H9 (cell line): ENCODE measurements at regions not wholly inside any gene's neighbourhood (a gene's known extent, or its start where the extent isn't known, plus 50 kb on each side); places are given as distances from the start of the nearest gene placed in this dataset.
"Not testable (repeated sequence)": the region's sequence is repeated elsewhere in the genome, so short reads cannot be mapped to it uniquely, and the experiment has no call there.

Experiments
- DNase-seq: peaks from one replicate; pipeline ENCODE4 v3.0.0-alpha.2; 2017
- H2AFZ ChIP-seq: one replicate; pipeline ENCODE4 v1.6.1; 2013; ENCODE audit warnings: mild to moderate bottlenecking, low read length, control low read depth, moderate library complexity
- H2AK5ac ChIP-seq: 2 replicates; pipeline ENCODE4 v1.6.1; 2013; ENCODE audit warnings: low read length, control low read depth, mixed read lengths; ENCODE audit not compliant: insufficient read length
- H2BK120ac ChIP-seq: one replicate; pipeline ENCODE4 v1.6.1; 2013; ENCODE audit warnings: low read depth, mild to moderate bottlenecking, low read length, control low read depth, inconsistent platforms; ENCODE audit not compliant: poor library complexity, severe bottlenecking
- H2BK12ac ChIP-seq: 2 replicates; pipeline ENCODE4 v1.6.1; 2013; ENCODE audit warnings: low read length, control low read depth, mixed read lengths, low read depth; ENCODE audit not compliant: insufficient read length
- H2BK15ac ChIP-seq: 2 replicates; pipeline ENCODE4 v1.6.1; 2013; ENCODE audit warnings: low read depth, low read length, control low read depth
- H2BK20ac ChIP-seq: one replicate; pipeline ENCODE4 v1.6.1; 2013; ENCODE audit warnings: low read depth, mild to moderate bottlenecking, low read length, control low read depth, inconsistent platforms; ENCODE audit not compliant: poor library complexity, severe bottlenecking
- H2BK5ac ChIP-seq: 2 replicates; pipeline ENCODE4 v1.6.1; 2013; ENCODE audit warnings: low read length, control low read depth, mixed read lengths; ENCODE audit not compliant: insufficient read length
- H3K14ac ChIP-seq: 2 replicates; pipeline ENCODE4 v1.6.1; 2013; ENCODE audit warnings: low read length, control low read depth; ENCODE audit not compliant: insufficient read depth
- H3K18ac ChIP-seq: 2 replicates; pipeline ENCODE4 v1.6.1; 2013; ENCODE audit warnings: low read depth, mild to moderate bottlenecking, mixed read lengths, low read length, control low read depth; ENCODE audit not compliant: insufficient read length
- H3K23ac ChIP-seq: 2 replicates; pipeline ENCODE4 v1.6.1; 2013; ENCODE audit warnings: low read length, control low read depth, mixed read lengths, low read depth; ENCODE audit not compliant: insufficient read length
- H3K23me2 ChIP-seq: 2 replicates; pipeline ENCODE4 v1.6.1; 2013; ENCODE audit warnings: low read depth, mild to moderate bottlenecking, mixed read lengths, low read length, control low read depth; ENCODE audit not compliant: insufficient read length, poor library complexity, severe bottlenecking
- H3K27ac ChIP-seq: 2 replicates; pipeline ENCODE4 v1.5.1; 2013; ENCODE audit warnings: low read length, control low read depth, mixed read lengths, low read depth; ENCODE audit not compliant: insufficient read length
- H3K27me3 ChIP-seq: 2 replicates; pipeline ENCODE4 v1.6.1; 2013; ENCODE audit warnings: low read length, control low read depth, inconsistent platforms; ENCODE audit not compliant: insufficient read depth
- H3K4ac ChIP-seq: 2 replicates; pipeline ENCODE4 v1.6.1; 2013; ENCODE audit warnings: low read depth, mild to moderate bottlenecking, control low read depth, inconsistent platforms, low read length, moderate library complexity
- H3K4me1 ChIP-seq: 2 replicates; pipeline ENCODE4 v1.6.1; 2013; ENCODE audit warnings: low read length, control low read depth, inconsistent platforms; ENCODE audit not compliant: insufficient read depth
- H3K4me2 ChIP-seq: 2 replicates; pipeline ENCODE4 v1.6.1; 2013; ENCODE audit warnings: low read length, control low read depth, mixed read lengths; ENCODE audit not compliant: insufficient read length, insufficient read depth
- H3K56ac ChIP-seq: 2 replicates; pipeline ENCODE4 v1.6.1; 2013; ENCODE audit warnings: low read depth, mild to moderate bottlenecking, mixed read lengths, low read length, control low read depth; ENCODE audit not compliant: insufficient read length
- H3K79me1 ChIP-seq: 2 replicates; pipeline ENCODE4 v1.6.1; 2013; ENCODE audit warnings: low read depth, mild to moderate bottlenecking, moderate library complexity, low read length, control low read depth, inconsistent platforms; ENCODE audit not compliant: insufficient read depth, poor library complexity, severe bottlenecking
- H3K79me2 ChIP-seq: 2 replicates; pipeline ENCODE4 v1.6.1; 2013; ENCODE audit warnings: low read length, control low read depth, inconsistent platforms; ENCODE audit not compliant: insufficient read depth
- H3K9ac ChIP-seq: 2 replicates; pipeline ENCODE4 v1.6.1; 2013; ENCODE audit warnings: low read length, control low read depth, mixed read lengths; ENCODE audit not compliant: insufficient read length; ENCODE audit errors: extremely low read depth
- H3K9me3 ChIP-seq: one replicate; pipeline ENCODE4 v1.6.1; 2013; ENCODE audit warnings: low read depth, low read length, inconsistent platforms; ENCODE audit not compliant: control insufficient read depth
- H3T11ph ChIP-seq: one replicate; pipeline ENCODE4 v1.6.1; 2013; ENCODE audit warnings: mild to moderate bottlenecking, low read length, control low read depth, inconsistent platforms
- H4K20me1 ChIP-seq: one replicate; pipeline ENCODE4 v1.6.1; 2013; ENCODE audit not compliant: control insufficient read depth, insufficient read length, insufficient read depth
- H4K5ac ChIP-seq: 2 replicates; pipeline ENCODE4 v1.6.1; 2013; ENCODE audit warnings: low read depth, mild to moderate bottlenecking, mixed read lengths, low read length, control low read depth; ENCODE audit not compliant: insufficient read length
- H4K8ac ChIP-seq: replicated peaks from 2 replicates; pipeline ENCODE4 v1.6.1; 2013; ENCODE audit warnings: low read length, control low read depth, mixed read lengths, low read depth; ENCODE audit not compliant: insufficient read length
- H4K91ac ChIP-seq: 2 replicates; pipeline ENCODE4 v1.6.1; 2013; ENCODE audit warnings: low read depth, mild to moderate bottlenecking, moderate library complexity, mixed read lengths, low read length, control low read depth; ENCODE audit not compliant: insufficient read length
- H3K27ac Mint-ChIP-seq, 3 experiments: 2 replicates in 2 of 3; 3 replicates in 1 of 3; pipeline ENCODE4 v1.8.0; 2020 to 2021; ENCODE audit warnings: mixed read lengths in 3 of 3, mild to moderate bottlenecking in 1 of 3, moderate library complexity in 1 of 3
- H3K27me3 Mint-ChIP-seq: 2 replicates; pipeline ENCODE4 v1.8.0; 2021; ENCODE audit warnings: low read depth, mild to moderate bottlenecking, moderate library complexity, mixed read lengths
- H3K36me3 Mint-ChIP-seq, 3 experiments: 2 replicates in 2 of 3; 3 replicates in 1 of 3; pipeline ENCODE4 v1.8.0; 2020 to 2021; ENCODE audit warnings: low read depth in 3 of 3, mixed read lengths in 3 of 3; ENCODE audit not compliant: insufficient read depth in 1 of 3
- H3K4me1 Mint-ChIP-seq, 2 experiments: 2 replicates each; pipeline ENCODE4 v1.8.0; 2020; ENCODE audit warnings: mixed read lengths in 2 of 2
- H3K4me3 Mint-ChIP-seq, 2 experiments: 2 replicates in 1 of 2; 3 replicates in 1 of 2; pipeline ENCODE4 v1.8.0; 2020 to 2021; ENCODE audit warnings: mild to moderate bottlenecking in 2 of 2, mixed read lengths in 2 of 2, moderate library complexity in 1 of 2
- H3K9me3 Mint-ChIP-seq, 2 experiments: 2 replicates in 1 of 2; 3 replicates in 1 of 2; pipeline ENCODE4 v1.8.0; 2020; ENCODE audit warnings: mild to moderate bottlenecking in 2 of 2, mixed read lengths in 2 of 2, moderate library complexity in 1 of 2
- WGBS: extraction: QIAGEN DNeasy Blood & Tissue Kit; methylation state at CpG from one replicate; pipeline ENCODE4 v1.1.7; 2013; ENCODE audit warnings: missing lambda C conversion rate, low lambda C conversion rate, mixed read lengths; ENCODE audit not compliant: insufficient read length; ENCODE audit errors: extremely low coverage; 5-methylcytosine and 5-hydroxymethylcytosine counted together

DNA sequence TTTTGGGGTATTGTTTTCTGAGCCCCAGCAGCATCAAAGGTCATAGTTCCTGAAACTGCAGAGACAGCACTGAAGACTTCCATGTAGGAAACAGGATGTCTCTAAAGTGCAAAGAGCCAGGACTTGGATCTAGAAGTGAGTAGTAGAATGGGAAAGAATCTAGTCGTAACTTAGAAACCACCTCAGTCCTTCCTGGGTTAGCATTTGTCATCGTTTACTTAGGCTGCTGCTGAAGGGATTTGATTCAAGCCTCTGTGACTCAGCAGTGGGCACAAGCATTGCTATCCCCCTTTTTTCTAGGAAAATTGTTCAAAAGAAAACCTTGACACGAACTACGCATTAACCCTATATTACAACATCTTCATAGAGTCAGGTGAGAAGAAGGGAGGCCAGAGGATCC, 109.1 kb downstream of the FAM72C start:
- H3K36me3 Mint-ChIP-seq, H3K79me1 ChIP-seq, H3K27me3 Mint-ChIP-seq, H3K27me3 ChIP-seq, H3K4me1 Mint-ChIP-seq, H3K4me2 ChIP-seq, H3K56ac ChIP-seq, H3K4me1 ChIP-seq, H2BK15ac ChIP-seq, H3K23me2 ChIP-seq, H3K4me3 Mint-ChIP-seq, H2BK12ac ChIP-seq, H3K9me3 ChIP-seq, H3K79me2 ChIP-seq, DNase-seq, H4K20me1 ChIP-seq, H4K5ac ChIP-seq, H3K27ac Mint-ChIP-seq, H2BK120ac ChIP-seq, H3K4ac ChIP-seq, H2AFZ ChIP-seq, H3K14ac ChIP-seq, H4K91ac ChIP-seq, H3K18ac ChIP-seq, H2BK5ac ChIP-seq, H2BK20ac ChIP-seq, H4K8ac ChIP-seq, H3K23ac ChIP-seq, H3K27ac ChIP-seq, H3T11ph ChIP-seq, H2AK5ac ChIP-seq, H3K9ac ChIP-seq: not testable (repeated sequence)
- H3K9me3 Mint-ChIP-seq: peaks cover 10 to 20% of the 10 kb centered on the region in 2 experiments
- no CpG with 5 or more reads among the region's 4 CpGs for WGBS

DNA sequence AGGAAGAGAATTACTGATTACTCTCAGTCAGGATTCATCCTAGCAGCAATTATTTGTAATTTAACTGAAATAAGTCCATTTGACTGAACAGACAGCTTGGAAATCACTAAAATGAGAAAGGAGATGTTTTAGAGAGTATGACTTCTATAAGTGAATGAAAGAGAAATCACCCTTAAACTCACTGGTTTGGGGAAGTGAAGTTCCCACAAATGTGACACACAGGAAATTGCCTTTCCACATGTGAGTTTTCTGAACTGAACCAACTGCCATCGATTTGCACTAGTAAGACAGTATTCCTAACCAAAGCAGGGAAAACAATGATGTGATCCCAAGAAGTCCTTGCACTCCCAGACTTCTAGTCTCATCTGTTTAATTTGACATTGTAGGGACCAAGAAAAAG, 110.5 kb downstream of the FAM72C start:
- WGBS: no CpG with 5 or more reads among the region's 1 CpG

More for the DNA sequence above, 110.5 kb downstream of the FAM72C start:
- H2BK120ac ChIP-seq, H3K27ac ChIP-seq, H3K27me3 Mint-ChIP-seq, H3K9ac ChIP-seq, H3K9me3 ChIP-seq, H3K4me3 Mint-ChIP-seq, H2BK15ac ChIP-seq, H3K36me3 Mint-ChIP-seq, H3K27me3 ChIP-seq, H2BK12ac ChIP-seq, H3K79me2 ChIP-seq, H3K4me2 ChIP-seq, H4K91ac ChIP-seq, H3K23me2 ChIP-seq, H4K8ac ChIP-seq, H3T11ph ChIP-seq, H3K79me1 ChIP-seq, H2AK5ac ChIP-seq, DNase-seq, H4K20me1 ChIP-seq, H2BK20ac ChIP-seq, H3K4me1 Mint-ChIP-seq, H3K56ac ChIP-seq, H3K18ac ChIP-seq, H3K4me1 ChIP-seq, H2AFZ ChIP-seq, H3K23ac ChIP-seq, H2BK5ac ChIP-seq, H3K14ac ChIP-seq, H3K4ac ChIP-seq, H4K5ac ChIP-seq, H3K27ac Mint-ChIP-seq: not testable (repeated sequence)
- H3K9me3 Mint-ChIP-seq: peaks cover 10 to 16% of the 10 kb centered on the region in 2 experiments
